ENCODE measurements at regions not wholly inside any gene's neighbourhood (a gene's known extent, or its start where the extent isn't known, plus 50 kb on each side); places are given as distances from the start of the nearest gene placed in this dataset.

- Histone ChIP-seq H3K4me1 (replicated peaks) (no peaks in the 10 kb centered on the region), H3K9me3 (no peaks in the 10 kb centered on the region), H3K4me3 (no peak overlapping the region), H3K27ac (no peak overlapping the region), H3K36me3 (no peaks in the 10 kb centered on the region), H3K27me3 (replicated peaks; ENCODE audit: insufficient read depth) (no peaks in the 10 kb centered on the region)
- DNase-seq (ENCODE audit: low spot score), result no peak
- intact Hi-C loops (cut with DNase I), result no loop called here
- WGBS, result 82% methylated on average over 4 of the region's 4 CpGs
- no peak for TF ChIP-seq POLR2AphosphoS5 (IDR thresholded peaks at IDR 0.05)
Observed at GRCh38 chr2:12548906-12549305, 167.8 kb upstream of the TRIB2 start.

DNA sequence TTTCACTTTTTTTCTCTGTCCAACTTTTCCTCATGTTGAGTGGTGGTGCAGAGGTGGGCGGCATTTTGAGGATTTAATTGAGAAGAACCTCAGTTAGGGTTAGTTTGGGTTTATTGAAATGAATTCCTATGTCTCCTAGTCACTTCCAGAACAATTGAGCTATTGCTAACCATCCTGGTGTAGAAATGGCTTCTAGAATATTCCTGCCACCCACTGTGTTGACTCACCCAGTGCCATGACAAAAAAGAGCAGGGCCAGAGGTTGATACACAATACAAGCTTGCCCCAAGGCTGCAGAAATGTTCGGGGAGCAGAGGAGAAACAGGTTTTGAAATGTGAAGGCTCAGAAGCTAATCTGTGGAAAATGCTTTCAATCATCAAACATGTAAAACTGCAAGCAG lies 167.1 kb upstream of the TRIB2 start:
- WGBS, result 76% methylated on average over 2 of the region's 2 CpGs
- Histone ChIP-seq H3K27ac (no peak overlapping the region), H3K4me1 (replicated peaks) (no peaks in the 10 kb centered on the region), H3K36me3 (no peaks in the 10 kb centered on the region), H3K27me3 (replicated peaks; ENCODE audit: insufficient read depth) (no peaks in the 10 kb centered on the region), H3K4me3 (no peak overlapping the region), H3K9me3 (no peaks in the 10 kb centered on the region)
- intact Hi-C loops (cut with DNase I), result loop anchor here (10.0 kb wide), 1 partner anchor 385 kb away; no protein-coding TSS in a partner anchor
- DNase-seq (ENCODE audit: low spot score), result no peak
- TF ChIP-seq POLR2A (IDR thresholded peaks at IDR 0.05), result no peak
- TF ChIP-seq, protein P1, sequence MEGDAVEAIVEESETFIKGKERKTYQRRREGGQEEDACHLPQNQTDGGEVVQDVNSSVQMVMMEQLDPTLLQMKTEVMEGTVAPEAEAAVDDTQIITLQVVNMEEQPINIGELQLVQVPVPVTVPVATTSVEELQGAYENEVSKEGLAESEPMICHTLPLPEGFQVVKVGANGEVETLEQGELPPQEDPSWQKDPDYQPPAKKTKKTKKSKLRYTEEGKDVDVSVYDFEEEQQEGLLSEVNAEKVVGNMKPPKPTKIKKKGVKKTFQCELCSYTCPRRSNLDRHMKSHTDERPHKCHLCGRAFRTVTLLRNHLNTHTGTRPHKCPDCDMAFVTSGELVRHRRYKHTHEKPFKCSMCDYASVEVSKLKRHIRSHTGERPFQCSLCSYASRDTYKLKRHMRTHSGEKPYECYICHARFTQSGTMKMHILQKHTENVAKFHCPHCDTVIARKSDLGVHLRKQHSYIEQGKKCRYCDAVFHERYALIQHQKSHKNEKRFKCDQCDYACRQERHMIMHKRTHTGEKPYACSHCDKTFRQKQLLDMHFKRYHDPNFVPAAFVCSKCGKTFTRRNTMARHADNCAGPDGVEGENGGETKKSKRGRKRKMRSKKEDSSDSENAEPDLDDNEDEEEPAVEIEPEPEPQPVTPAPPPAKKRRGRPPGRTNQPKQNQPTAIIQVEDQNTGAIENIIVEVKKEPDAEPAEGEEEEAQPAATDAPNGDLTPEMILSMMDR (IDR thresholded peaks at IDR 0.05), result no peak
- no peak for TF ChIP-seq POLR2AphosphoS5 (IDR thresholded peaks at IDR 0.05)

DNA sequence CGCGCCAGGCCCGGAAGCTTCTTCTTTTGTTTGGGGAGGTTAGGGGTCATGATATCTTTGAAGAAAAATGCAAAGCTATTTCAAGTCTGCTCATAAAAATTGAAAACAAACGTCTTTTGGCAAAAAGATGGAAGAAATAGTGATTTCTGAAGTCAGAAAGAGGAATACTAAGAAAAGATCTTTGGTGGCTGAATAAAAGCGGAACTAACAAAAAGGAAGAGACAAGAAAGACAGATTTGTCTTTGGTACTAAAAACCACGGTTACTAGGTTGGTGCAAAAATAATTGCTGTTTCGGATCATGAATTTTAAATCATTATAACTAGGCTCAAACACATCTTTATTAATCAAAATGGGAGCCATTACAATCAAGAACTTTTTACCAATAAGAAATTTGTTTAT lies 164.6 kb upstream of the TRIB2 start:
- Histone ChIP-seq H3K9me3 (no peaks in the 10 kb centered on the region), H3K4me1 (replicated peaks) (no peaks in the 10 kb centered on the region), H3K36me3 (no peaks in the 10 kb centered on the region), H3K27ac (no peak overlapping the region), H3K4me3 (no peak overlapping the region), H3K27me3 (replicated peaks; ENCODE audit: insufficient read depth) (no peaks in the 10 kb centered on the region)
- intact Hi-C loops (cut with DNase I), result loop anchor here (10.0 kb wide), 1 partner anchor 383 kb away; no protein-coding TSS in a partner anchor
- TF ChIP-seq POLR2A (IDR thresholded peaks at IDR 0.05) (no peak), POLR2AphosphoS5 (IDR thresholded peaks at IDR 0.05) (no peak)
- TF ChIP-seq, protein P1 (IDR thresholded peaks at IDR 0.05), result no peak
- 88% methylated on average over 7 of the region's 7 CpGs for WGBS
- DNase-seq (ENCODE audit: low spot score), result no peak

- Histone ChIP-seq H3K9me3 (no peaks in the 10 kb centered on the region), H3K27ac (no peak overlapping the region), H3K4me3 (no peak overlapping the region), H3K27me3 (replicated peaks; ENCODE audit: insufficient read depth) (no peaks in the 10 kb centered on the region), H3K36me3 (no peaks in the 10 kb centered on the region), H3K4me1 (replicated peaks) (no peaks in the 10 kb centered on the region)
- intact Hi-C loops (cut with DNase I), result loop anchor here (5.0 to 10.0 kb wide), 2 partner anchors 163 to 380 kb away; partner anchors contain the start of gene TRIB2
- DNase-seq (ENCODE audit: low spot score), result no peak
- TF ChIP-seq POLR2A (IDR thresholded peaks at IDR 0.05) (no peak), POLR2AphosphoS5 (IDR thresholded peaks at IDR 0.05) (no peak)
- TF ChIP-seq, protein P1 (IDR thresholded peaks at IDR 0.05), result no peak
- WGBS, result 75% methylated on average over 12 of the region's 12 CpGs
Observed at GRCh38 chr2:12554224-12555011, 162.3 kb upstream of the TRIB2 start.

GRCh38 chr2:12555012-12555645 lies 161.6 kb upstream of the TRIB2 start:
- Histone ChIP-seq H3K27ac (no peak overlapping the region), H3K4me1 (replicated peaks) (no peaks in the 10 kb centered on the region), H3K9me3 (no peaks in the 10 kb centered on the region), H3K36me3 (no peaks in the 10 kb centered on the region), H3K4me3 (no peak overlapping the region), H3K27me3 (replicated peaks; ENCODE audit: insufficient read depth) (no peaks in the 10 kb centered on the region)
- DNase-seq (ENCODE audit: low spot score), result no peak
- intact Hi-C loops (cut with DNase I), result loop anchor here (5.0 to 10.0 kb wide), 2 partner anchors 162 to 380 kb away; partner anchors contain the start of gene TRIB2
- TF ChIP-seq, protein P1 (IDR thresholded peaks at IDR 0.05), result no peak
- no peak for TF ChIP-seq POLR2AphosphoS5 (IDR thresholded peaks at IDR 0.05)
- no peak for TF ChIP-seq POLR2A (IDR thresholded peaks at IDR 0.05)
- 40% methylated on average over 2 of the region's 2 CpGs for WGBS
